WTC11 (cell line): ENCODE measurements at regions not wholly inside any gene's neighbourhood (a gene's known extent, or its start where the extent isn't known, plus 50 kb on each side); places are given as distances from the start of the nearest gene placed in this dataset.

ENCODE experiments used
- ATAC-seq: fragments of 200-7000 bp; cut with Tn5 transposase; 2 replicates; pipeline ENCODE4 v1.10.0; 2021; ENCODE audit warnings: mild to moderate bottlenecking, moderate library complexity
- CTCF ChIA-PET: fragments of 300-600 bp; sonication (Branson Sonifier 250); formaldehyde crosslinking; loops from one replicate; lab custom pipeline; 2021; ENCODE audit warnings: antibody characterized with exemption; lab: Charles Lee
- POLR2A ChIA-PET: fragments of 350-600 bp; sonication (Branson Sonifier 250); formaldehyde crosslinking; loops from one replicate; lab custom pipeline; 2021; ENCODE audit warnings: antibody characterized with exemption; lab: Charles Lee
- DNase-seq: peaks from one replicate; pipeline ENCODE4 v3.0.0; 2021; ENCODE audit warnings: low spot score
- H3K27ac Mint-ChIP-seq: 2 replicates; pipeline ENCODE4 v1.8.0; 2021; ENCODE audit warnings: mixed read lengths
- H3K27me3 Mint-ChIP-seq: 2 replicates; pipeline ENCODE4 v1.8.0; 2021; ENCODE audit warnings: low read depth, mild to moderate bottlenecking, moderate library complexity, mixed read lengths
- H3K36me3 Mint-ChIP-seq: 2 replicates; pipeline ENCODE4 v1.8.0; 2021; ENCODE audit warnings: mixed read lengths
- H3K4me1 Mint-ChIP-seq: 2 replicates; pipeline ENCODE4 v1.8.0; 2022; ENCODE audit warnings: mixed read lengths
- H3K4me3 Mint-ChIP-seq: 2 replicates; pipeline ENCODE4 v1.8.0; 2021; ENCODE audit warnings: mild to moderate bottlenecking, moderate library complexity, mixed read lengths
- H3K9me3 Mint-ChIP-seq: 2 replicates; pipeline ENCODE4 v1.8.0; 2021; ENCODE audit warnings: mixed read lengths
- ARID4B ChIP-seq: sonication (generic); formaldehyde crosslinking; IDR thresholded peaks from 2 replicates; pipeline ENCODE4 v1.8.0; 2023; ENCODE audit warnings: missing genetic modification reagents, mild to moderate bottlenecking, borderline replicate concordance
- CDX4 ChIP-seq: fragments of 250-450 bp; sonication (Bioruptor Pico); IDR thresholded peaks from 2 replicates; pipeline ENCODE4 v1.9.0; 2021; ENCODE audit warnings: moderate library complexity, mild to moderate bottlenecking, inconsistent platforms, borderline replicate concordance
- E2F1 ChIP-seq: sonication (generic); formaldehyde crosslinking; IDR thresholded peaks from 2 replicates; pipeline ENCODE4 v1.8.0; 2022; ENCODE audit warnings: mild to moderate bottlenecking, missing genetic modification reagents
- FOXK1 ChIP-seq: sonication (generic); formaldehyde crosslinking; IDR thresholded peaks from 2 replicates; pipeline ENCODE4 v1.8.0; 2022; ENCODE audit warnings: mild to moderate bottlenecking, moderate library complexity, missing genetic modification reagents
- KAT7 ChIP-seq: sonication (generic); formaldehyde crosslinking; IDR thresholded peaks from 2 replicates; pipeline ENCODE4 v1.8.1; 2023; ENCODE audit warnings: missing genetic modification reagents, mild to moderate bottlenecking, borderline replicate concordance
- NFE2L1 ChIP-seq: sonication (generic); formaldehyde crosslinking; IDR thresholded peaks from 2 replicates; pipeline ENCODE4 v1.8.1; 2023; ENCODE audit warnings: missing genetic modification reagents
- OVOL2 ChIP-seq: fragments of 250-450 bp; sonication (Bioruptor Pico); IDR thresholded peaks from 2 replicates; pipeline ENCODE4 v1.9.0; 2021; ENCODE audit warnings: mild to moderate bottlenecking, borderline replicate concordance
- SP1 ChIP-seq: sonication (generic); formaldehyde crosslinking; conservative IDR thresholded peaks from 2 replicates; pipeline ENCODE4 v1.8.1; 2022; ENCODE audit warnings: missing genetic modification reagents
- ZMAT4 ChIP-seq: fragments of 250-450 bp; sonication (Bioruptor Pico); IDR thresholded peaks from 2 replicates; pipeline ENCODE4 v1.9.0; 2021; ENCODE audit warnings: mild to moderate bottlenecking
- ZNF138 ChIP-seq: sonication (generic); formaldehyde crosslinking; conservative IDR thresholded peaks from 2 replicates; pipeline ENCODE4 v1.8.1; 2022; ENCODE audit warnings: mild to moderate bottlenecking, moderate library complexity, missing genetic modification reagents
- ZSCAN18 ChIP-seq: fragments of 250-450 bp; sonication (Bioruptor Pico); IDR thresholded peaks from 2 replicates; pipeline ENCODE4 v2.1.2; 2022; ENCODE audit warnings: mild to moderate bottlenecking, moderate library complexity
- TF ChIP-seq, protein P1 (sequence below): sonication (generic); formaldehyde crosslinking; IDR thresholded peaks from 2 replicates; pipeline ENCODE4 v1.8.1; 2023; ENCODE audit warnings: mild to moderate bottlenecking, moderate library complexity, missing genetic modification reagents
- TF ChIP-seq, protein P2 (sequence below): fragments of 250-450 bp; sonication (Bioruptor Pico); IDR thresholded peaks from 2 replicates; pipeline ENCODE4 v1.9.0; 2021; ENCODE audit warnings: mild to moderate bottlenecking

DNA sequence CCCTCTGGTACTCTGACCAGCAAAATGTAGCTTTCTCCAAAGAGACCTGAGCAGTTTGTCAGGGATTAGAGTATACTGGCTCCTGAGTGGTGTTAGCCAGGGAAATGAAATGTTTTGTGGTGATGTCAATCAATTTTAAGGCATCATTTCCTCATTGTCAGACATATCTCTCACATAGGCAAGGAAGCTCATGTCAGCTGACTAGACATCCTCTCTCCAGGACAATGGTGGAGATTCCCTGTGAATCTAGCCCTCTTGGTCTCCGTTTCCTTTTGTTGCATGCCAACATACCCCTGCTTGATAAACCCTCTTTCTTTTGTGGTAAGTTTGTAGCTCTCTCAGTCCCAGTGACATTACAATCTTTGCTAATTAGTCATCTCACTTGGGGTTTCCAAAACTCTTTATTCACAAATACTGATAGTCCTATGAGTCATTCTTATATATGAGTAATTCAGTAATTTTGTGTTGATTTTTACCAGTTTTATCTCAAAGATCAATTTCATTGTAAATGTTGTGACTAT, 135.6 kb upstream of the PTPRK start:
- POLR2A ChIA-PET: no interaction called here
- H3K4me3 Mint-ChIP-seq: no peak overlapping the region
- CTCF ChIA-PET: interaction anchor here (1.6 kb wide), 1 partner anchor 75 kb away, joined by 3 read pairs; no protein-coding TSS in a partner anchor
- H3K36me3 Mint-ChIP-seq: no peaks in the 10 kb centered on the region
- TF ChIP-seq CDX4: no peak
- no peak for TF ChIP-seq NFE2L1 (CRISPR knock-in tag)
- TF ChIP-seq ZMAT4 (CRISPR knock-in tag): no peak
- no peak for TF ChIP-seq KAT7 (CRISPR knock-in tag)
- TF ChIP-seq, protein P1, sequence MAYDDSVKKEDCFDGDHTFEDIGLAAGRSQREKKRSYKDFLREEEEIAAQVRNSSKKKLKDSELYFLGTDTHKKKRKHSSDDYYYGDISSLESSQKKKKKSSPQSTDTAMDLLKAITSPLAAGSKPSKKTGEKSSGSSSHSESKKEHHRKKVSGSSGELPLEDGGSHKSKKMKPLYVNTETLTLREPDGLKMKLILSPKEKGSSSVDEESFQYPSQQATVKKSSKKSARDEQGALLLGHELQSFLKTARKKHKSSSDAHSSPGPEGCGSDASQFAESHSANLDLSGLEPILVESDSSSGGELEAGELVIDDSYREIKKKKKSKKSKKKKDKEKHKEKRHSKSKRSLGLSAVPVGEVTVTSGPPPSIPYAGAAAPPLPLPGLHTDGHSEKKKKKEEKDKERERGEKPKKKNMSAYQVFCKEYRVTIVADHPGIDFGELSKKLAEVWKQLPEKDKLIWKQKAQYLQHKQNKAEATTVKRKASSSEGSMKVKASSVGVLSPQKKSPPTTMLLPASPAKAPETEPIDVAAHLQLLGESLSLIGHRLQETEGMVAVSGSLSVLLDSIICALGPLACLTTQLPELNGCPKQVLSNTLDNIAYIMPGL (CRISPR knock-in tag): no peak
- TF ChIP-seq ARID4B: no peak
- TF ChIP-seq E2F1 (CRISPR knock-in tag): no peak
- TF ChIP-seq, protein P2, sequence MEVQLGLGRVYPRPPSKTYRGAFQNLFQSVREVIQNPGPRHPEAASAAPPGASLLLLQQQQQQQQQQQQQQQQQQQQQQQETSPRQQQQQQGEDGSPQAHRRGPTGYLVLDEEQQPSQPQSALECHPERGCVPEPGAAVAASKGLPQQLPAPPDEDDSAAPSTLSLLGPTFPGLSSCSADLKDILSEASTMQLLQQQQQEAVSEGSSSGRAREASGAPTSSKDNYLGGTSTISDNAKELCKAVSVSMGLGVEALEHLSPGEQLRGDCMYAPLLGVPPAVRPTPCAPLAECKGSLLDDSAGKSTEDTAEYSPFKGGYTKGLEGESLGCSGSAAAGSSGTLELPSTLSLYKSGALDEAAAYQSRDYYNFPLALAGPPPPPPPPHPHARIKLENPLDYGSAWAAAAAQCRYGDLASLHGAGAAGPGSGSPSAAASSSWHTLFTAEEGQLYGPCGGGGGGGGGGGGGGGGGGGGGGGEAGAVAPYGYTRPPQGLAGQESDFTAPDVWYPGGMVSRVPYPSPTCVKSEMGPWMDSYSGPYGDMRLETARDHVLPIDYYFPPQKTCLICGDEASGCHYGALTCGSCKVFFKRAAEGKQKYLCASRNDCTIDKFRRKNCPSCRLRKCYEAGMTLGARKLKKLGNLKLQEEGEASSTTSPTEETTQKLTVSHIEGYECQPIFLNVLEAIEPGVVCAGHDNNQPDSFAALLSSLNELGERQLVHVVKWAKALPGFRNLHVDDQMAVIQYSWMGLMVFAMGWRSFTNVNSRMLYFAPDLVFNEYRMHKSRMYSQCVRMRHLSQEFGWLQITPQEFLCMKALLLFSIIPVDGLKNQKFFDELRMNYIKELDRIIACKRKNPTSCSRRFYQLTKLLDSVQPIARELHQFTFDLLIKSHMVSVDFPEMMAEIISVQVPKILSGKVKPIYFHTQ (CRISPR knock-in tag): no peak
- no peak for TF ChIP-seq FOXK1
- TF ChIP-seq ZSCAN18 (CRISPR knock-in tag): no peak
- no peak for TF ChIP-seq SP1 (CRISPR knock-in tag)
- no peak for TF ChIP-seq OVOL2 (CRISPR knock-in tag)
- TF ChIP-seq ZNF138 (CRISPR knock-in tag): no peak
- H3K4me1 Mint-ChIP-seq: no peaks in the 10 kb centered on the region
- no peaks in the 10 kb centered on the region for H3K27me3 Mint-ChIP-seq
- DNase-seq (no peak), ATAC-seq (no peak)
- peaks cover 4% of the 10 kb centered on the region; the same call in 1 of the 2 replicates for H3K9me3 Mint-ChIP-seq
- no peak overlapping the region for H3K27ac Mint-ChIP-seq
